ENCODE measurements at regions not wholly inside any gene's neighbourhood (a gene's known extent, or its start where the extent isn't known, plus 50 kb on each side); places are given as distances from the start of the nearest gene placed in this dataset.

DNA sequence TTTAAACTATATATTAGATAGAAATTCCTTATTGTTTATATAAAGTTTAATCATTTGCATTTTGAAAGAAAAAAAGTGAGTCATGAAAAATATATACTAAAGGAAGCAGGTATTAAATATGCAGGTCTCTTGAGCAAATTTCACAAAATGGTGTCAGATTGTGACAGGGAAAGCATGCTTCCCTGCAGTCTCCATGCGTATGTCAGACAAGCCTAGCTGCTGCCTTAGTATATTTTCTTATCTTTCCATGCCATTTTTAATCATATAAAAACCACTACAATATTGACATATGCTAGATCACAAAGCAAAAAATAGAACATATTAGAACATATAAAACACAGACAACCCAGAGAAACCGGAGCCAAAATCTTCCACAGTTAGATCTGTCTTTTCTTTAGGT is 1137.7 kb upstream of the DDX18 start:
- TF ChIP-seq, protein P1, sequence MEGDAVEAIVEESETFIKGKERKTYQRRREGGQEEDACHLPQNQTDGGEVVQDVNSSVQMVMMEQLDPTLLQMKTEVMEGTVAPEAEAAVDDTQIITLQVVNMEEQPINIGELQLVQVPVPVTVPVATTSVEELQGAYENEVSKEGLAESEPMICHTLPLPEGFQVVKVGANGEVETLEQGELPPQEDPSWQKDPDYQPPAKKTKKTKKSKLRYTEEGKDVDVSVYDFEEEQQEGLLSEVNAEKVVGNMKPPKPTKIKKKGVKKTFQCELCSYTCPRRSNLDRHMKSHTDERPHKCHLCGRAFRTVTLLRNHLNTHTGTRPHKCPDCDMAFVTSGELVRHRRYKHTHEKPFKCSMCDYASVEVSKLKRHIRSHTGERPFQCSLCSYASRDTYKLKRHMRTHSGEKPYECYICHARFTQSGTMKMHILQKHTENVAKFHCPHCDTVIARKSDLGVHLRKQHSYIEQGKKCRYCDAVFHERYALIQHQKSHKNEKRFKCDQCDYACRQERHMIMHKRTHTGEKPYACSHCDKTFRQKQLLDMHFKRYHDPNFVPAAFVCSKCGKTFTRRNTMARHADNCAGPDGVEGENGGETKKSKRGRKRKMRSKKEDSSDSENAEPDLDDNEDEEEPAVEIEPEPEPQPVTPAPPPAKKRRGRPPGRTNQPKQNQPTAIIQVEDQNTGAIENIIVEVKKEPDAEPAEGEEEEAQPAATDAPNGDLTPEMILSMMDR (conservative IDR thresholded peaks at IDR 0.05; ENCODE audit: low read depth, low read length), result no peak
- TF ChIP-seq EZH2 (IDR thresholded peaks at IDR 0.05; ENCODE audit: low read length, unreplicated experiment) (no peak), EZH2phosphoT487 (IDR thresholded peaks at IDR 0.05; ENCODE audit: borderline replicate concordance, low read length) (no peak)

Measured in PC-3 (cell line).